Gastroesophageal sphincter (tissue), 3 donors: ENCODE measurements at regions not wholly inside any gene's neighbourhood (a gene's known extent, or its start where the extent isn't known, plus 50 kb on each side); places are given as distances from the start of the nearest gene placed in this dataset.

Experiments
- CTCF ChIP-seq, 4 experiments: fragments of 200-600 bp in 2 of 4; fragments of 450-650 bp in 2 of 4; sonication (generic) in 1 of 4; IDR thresholded peaks; one replicate each; pipeline ENCODE4 v1.5.1; 2017 to 2019; ENCODE audit warnings: antibody characterized with exemption in 4 of 4, mild to moderate bottlenecking in 2 of 4, moderate library complexity in 2 of 4
- EP300 ChIP-seq: sonication (generic); formaldehyde crosslinking; IDR thresholded peaks from one replicate; pipeline ENCODE4 v1.6.1; 2017; ENCODE audit warnings: antibody characterized with exemption, mild to moderate bottlenecking
- POLR2A ChIP-seq, 2 donors: fragments of 450-650 bp; IDR thresholded peaks; one replicate each; pipeline ENCODE4 v1.6.1; 2017; ENCODE audit warnings: antibody characterized with exemption in 2 of 2, mild to moderate bottlenecking in 2 of 2, moderate library complexity in 1 of 2
- POLR2AphosphoS5 ChIP-seq: sonication (generic); formaldehyde crosslinking; IDR thresholded peaks from one replicate; pipeline ENCODE4 v1.6.1; 2017; ENCODE audit warnings: antibody characterized with exemption

GRCh38 chr18:78813156-78813555 is 166.5 kb upstream of the SALL3 start:
- TF ChIP-seq CTCF (IDR thresholded peaks at IDR 0.05), result no peak
- TF ChIP-seq EP300, result no peak
- TF ChIP-seq POLR2A (IDR thresholded peaks at IDR 0.05), result no peak
- no peak for TF ChIP-seq POLR2AphosphoS5
